Liver (tissue), 8 donors: ENCODE measurements at regions not wholly inside any gene's neighbourhood (a gene's known extent, or its start where the extent isn't known, plus 50 kb on each side); places are given as distances from the start of the nearest gene placed in this dataset.

ENCODE experiments used
- DNase-seq: peaks from one replicate; pipeline ENCODE4 v3.0.0-alpha.2; 2017; ENCODE audit warnings: low spot score
- H3K27ac ChIP-seq, 2 donors: one replicate each; pipeline ENCODE4 v1.7.0; 2013; ENCODE audit warnings: inconsistent platforms in 2 of 2, low read length in 2 of 2, control low read depth in 1 of 2, low read depth in 1 of 2, mild to moderate bottlenecking in 1 of 2
- H3K27me3 ChIP-seq, 4 donors: one replicate each; pipeline versions ENCODE4 v1.6.1 to v1.7.0; 2013; ENCODE audit warnings: low read length in 3 of 4, inconsistent platforms in 1 of 4, mild to moderate bottlenecking in 1 of 4, moderate library complexity in 1 of 4; ENCODE audit not compliant: control insufficient read depth in 4 of 4, insufficient read depth in 4 of 4
- H3K36me3 ChIP-seq, 4 donors: one replicate each; pipeline versions ENCODE4 v1.6.1 to v1.7.0; 2013; ENCODE audit warnings: low read length in 3 of 4, mild to moderate bottlenecking in 3 of 4, low read depth in 1 of 4, moderate library complexity in 1 of 4; ENCODE audit not compliant: control insufficient read depth in 4 of 4, insufficient read depth in 3 of 4
- H3K4me1 ChIP-seq, 4 donors: one replicate each; pipeline versions ENCODE4 v1.6.1 to v1.7.0; 2013; ENCODE audit warnings: low read length in 3 of 4, mild to moderate bottlenecking in 3 of 4, moderate library complexity in 1 of 4; ENCODE audit not compliant: control insufficient read depth in 4 of 4, insufficient read depth in 4 of 4
- H3K4me3 ChIP-seq, 3 donors: one replicate each; pipeline versions ENCODE4 v1.6.1 to v1.7.0; 2013; ENCODE audit warnings: low read length in 3 of 3, control low read depth in 1 of 3, low read depth in 1 of 3, mild to moderate bottlenecking in 1 of 3
- H3K9ac ChIP-seq, 2 donors: one replicate each; pipeline ENCODE4 v1.7.0; 2013; ENCODE audit warnings: low read length in 2 of 2, mild to moderate bottlenecking in 2 of 2, moderate library complexity in 2 of 2, control low read depth in 1 of 2, low read depth in 1 of 2
- H3K9me3 ChIP-seq, 4 donors: one replicate each; pipeline versions ENCODE4 v1.6.1 to v1.7.0; 2013; ENCODE audit warnings: low read length in 3 of 4; ENCODE audit not compliant: control insufficient read depth in 4 of 4
- ATF3 ChIP-seq: IDR thresholded peaks from 2 replicates; pipeline ENCODE4 v1.6.1; 2016; ENCODE audit warnings: antibody characterized with exemption
- CTCF ChIP-seq: fragments of 150-350 bp; IDR thresholded peaks from 2 replicates; pipeline ENCODE4 v1.5.1; 2017; ENCODE audit warnings: improper control_type of control experiment, low read depth, low read length; ENCODE audit not compliant: missing input control
- EGR1 ChIP-seq, 2 donors: IDR thresholded peaks; 2 replicates each; pipeline ENCODE4 v1.6.1; 2016 to 2018; ENCODE audit warnings: antibody characterized with exemption in 2 of 2, low read depth in 2 of 2
- FOXA1 ChIP-seq: IDR thresholded peaks from 2 replicates; pipeline ENCODE4 v1.6.1; 2016; ENCODE audit warnings: antibody characterized with exemption
- FOXA2 ChIP-seq: IDR thresholded peaks from 2 replicates; pipeline ENCODE4 v1.6.1; 2016; ENCODE audit warnings: antibody characterized with exemption
- GABPA ChIP-seq, 2 donors: IDR thresholded peaks in 1 of 2; conservative IDR thresholded peaks in 1 of 2; 2 replicates each; pipeline ENCODE4 v1.6.1; 2016; ENCODE audit warnings: antibody characterized with exemption in 2 of 2, mild to moderate bottlenecking in 1 of 2, moderate library complexity in 1 of 2
- HNF4A ChIP-seq, 2 donors: conservative IDR thresholded peaks; 2 replicates each; pipeline ENCODE4 v1.6.1; 2016; ENCODE audit warnings: antibody characterized with exemption in 2 of 2, mild to moderate bottlenecking in 2 of 2
- JUND ChIP-seq, 2 donors: IDR thresholded peaks; 2 replicates each; pipeline ENCODE4 v1.6.1; 2016; ENCODE audit warnings: antibody characterized with exemption in 2 of 2
- MAX ChIP-seq: IDR thresholded peaks from 2 replicates; pipeline ENCODE4 v1.6.1; 2016; ENCODE audit warnings: antibody characterized with exemption
- NR2F2 ChIP-seq: IDR thresholded peaks from 2 replicates; pipeline ENCODE4 v1.6.1; 2016; ENCODE audit warnings: antibody characterized with exemption
- RAD21 ChIP-seq, 2 donors: IDR thresholded peaks; 2 replicates each; pipeline ENCODE4 v1.6.1; 2016; ENCODE audit warnings: antibody characterized with exemption in 2 of 2, mild to moderate bottlenecking in 2 of 2
- RXRA ChIP-seq, 2 donors: IDR thresholded peaks; 2 replicates each; pipeline ENCODE4 v1.6.1; 2017 to 2018; ENCODE audit warnings: antibody characterized with exemption in 2 of 2, mild to moderate bottlenecking in 1 of 2
- SP1 ChIP-seq: IDR thresholded peaks from 2 replicates; pipeline ENCODE4 v1.6.1; 2018; ENCODE audit warnings: antibody characterized with exemption, mild to moderate bottlenecking
- TAF1 ChIP-seq: conservative IDR thresholded peaks from 2 replicates; pipeline ENCODE4 v1.6.1; 2016; ENCODE audit warnings: antibody characterized with exemption, mild to moderate bottlenecking
- YY1 ChIP-seq: IDR thresholded peaks from 2 replicates; pipeline ENCODE4 v1.6.1; 2016; ENCODE audit warnings: antibody characterized with exemption, mild to moderate bottlenecking
- ZBTB33 ChIP-seq: IDR thresholded peaks from 2 replicates; pipeline ENCODE4 v1.6.1; 2016; ENCODE audit warnings: antibody characterized with exemption
- WGBS: extraction: QIAGEN DNeasy Blood & Tissue Kit; methylation state at CpG from one replicate; pipeline ENCODE4 v1.1.7; 2013; 5-methylcytosine and 5-hydroxymethylcytosine counted together
- donor health status: healthy.
- donor health status: healthy.
- donor health status: healthy.
- donor health status: healthy.
- donor health status: healthy.

GRCh38 chr13:73195091-73195490 lies 136.3 kb downstream of the KLF5 start:
- DNase-seq = no peak
- no peak for TF ChIP-seq JUND (IDR thresholded peaks at IDR 0.05)
- Histone ChIP-seq H3K27ac (no peak overlapping the region), H3K36me3 (no peaks in the 10 kb centered on the region), H3K9ac (no peak overlapping the region), H3K4me3 (no peak overlapping the region), H3K4me1 (no peaks in the 10 kb centered on the region), H3K27me3 (no peaks in the 10 kb centered on the region), H3K9me3 (no peaks in the 10 kb centered on the region)

- no peaks in the 10 kb centered on the region for H3K4me1 ChIP-seq
- H3K27me3 ChIP-seq = no peaks in the 10 kb centered on the region
- H3K9ac ChIP-seq = no peak overlapping the region
- H3K4me3 ChIP-seq = no peak overlapping the region
- WGBS = 39% methylated on average over 4 of the region's 4 CpGs
- H3K36me3 ChIP-seq = no peaks in the 10 kb centered on the region
- DNase-seq = no peak
- TF ChIP-seq HNF4A (conservative IDR thresholded peaks at IDR 0.05) (peak; percentile 64 to 69), RAD21 (IDR thresholded peaks at IDR 0.05) (peak; percentile 25 to 34), RXRA (IDR thresholded peaks at IDR 0.05) (peak in 1 of 2 donors; percentile 21), YY1 (peak; percentile 24), EGR1 (IDR thresholded peaks at IDR 0.05; ENCODE audit: low read depth in 2 of 2) (no peak), FOXA2 (no peak), ZBTB33 (no peak), NR2F2 (no peak), SP1 (peak; percentile 62), MAX (no peak)
- no peaks in the 10 kb centered on the region for H3K9me3 ChIP-seq
- H3K27ac ChIP-seq = no peak overlapping the region
Observed at GRCh38 chr13:73194310-73194709, 135.5 kb downstream of the KLF5 start.

- H3K27ac ChIP-seq = no peak overlapping the region
- H3K9ac ChIP-seq = no peak overlapping the region
- 98% methylated on average over 1 of the region's 1 CpG for WGBS
- DNase-seq = no peak
- H3K9me3 ChIP-seq = no peaks in the 10 kb centered on the region
- no peak overlapping the region for H3K4me3 ChIP-seq
- H3K4me1 ChIP-seq = no peaks in the 10 kb centered on the region
- no peaks in the 10 kb centered on the region for H3K27me3 ChIP-seq
- TF ChIP-seq YY1 = no peak
- no peak for TF ChIP-seq FOXA2
- no peak for TF ChIP-seq HNF4A (conservative IDR thresholded peaks at IDR 0.05)
- no peak for TF ChIP-seq RAD21 (IDR thresholded peaks at IDR 0.05)
- TF ChIP-seq JUND (IDR thresholded peaks at IDR 0.05) = no peak
- no peak for TF ChIP-seq RXRA (IDR thresholded peaks at IDR 0.05)
- no peak for TF ChIP-seq GABPA (IDR thresholded peaks at IDR 0.05 in 1 of 2, conservative IDR thresholded peaks at IDR 0.05 in 1 of 2)
- TF ChIP-seq TAF1 = no peak
- TF ChIP-seq MAX = no peak
- TF ChIP-seq CTCF = no peak
- TF ChIP-seq ATF3 = no peak
- no peak for TF ChIP-seq FOXA1
- no peak for TF ChIP-seq ZBTB33
- no peak for TF ChIP-seq NR2F2
- H3K36me3 ChIP-seq = no peaks in the 10 kb centered on the region
Observed at GRCh38 chr13:73193554-73193953, 134.7 kb downstream of the KLF5 start.
